ENCODE measurements at regions not wholly inside any gene's neighbourhood (a gene's known extent, or its start where the extent isn't known, plus 50 kb on each side); places are given as distances from the start of the nearest gene placed in this dataset.

- no peak for TF ChIP-seq CTCF (IDR thresholded peaks at IDR 0.05)
- H3K4me3 ChIP-seq, result no peak overlapping the region
- WGBS, 3 donors, result 73 to 83% (median 74%) methylated on average over 4 of the region's 4 CpGs
- no peaks in the 10 kb centered on the region for H3K27me3 ChIP-seq (ENCODE audit: insufficient read depth in 3 of 3, low read length in 2 of 3)
- H3K4me1 ChIP-seq, result no peaks in the 10 kb centered on the region
- no peaks in the 10 kb centered on the region for H3K36me3 ChIP-seq (ENCODE audit: insufficient read depth in 1 of 2, low read depth in 1 of 2)
- intact Hi-C loops (cut with DNase I), result no loop called here
- H3K27ac ChIP-seq, result no peak overlapping the region
- H3K9me3 ChIP-seq, result no peaks in the 10 kb centered on the region
- no peak for DNase-seq
- no peak for ATAC-seq
Observed at GRCh38 chr1:191398551-191398950, 759.7 kb upstream of the RGS18 start.

- no peaks in the 10 kb centered on the region for H3K36me3 ChIP-seq (ENCODE audit: insufficient read depth in 1 of 2, low read depth in 1 of 2)
- H3K4me1 ChIP-seq, result no peaks in the 10 kb centered on the region
- H3K9me3 ChIP-seq, result no peaks in the 10 kb centered on the region
- 33 to 44% (median 34%) methylated on average over 3 of the region's 3 CpGs for WGBS, 3 donors
- no peak overlapping the region for H3K27ac ChIP-seq
- DNase-seq (no peak), ATAC-seq (no peak)
- intact Hi-C loops (cut with DNase I), result no loop called here
- no peak for TF ChIP-seq CTCF (IDR thresholded peaks at IDR 0.05)
- H3K4me3 ChIP-seq, result no peak overlapping the region
- H3K27me3 ChIP-seq (ENCODE audit: insufficient read depth in 3 of 3, low read length in 2 of 3), result no peaks in the 10 kb centered on the region
Observed at GRCh38 chr1:191405417-191405816, 752.8 kb upstream of the RGS18 start.

GRCh38 chr1:191414981-191415640, 743.2 kb upstream of the RGS18 start:
- DNase-seq, result no peak
- ATAC-seq, result no peak
- intact Hi-C loops (cut with DNase I), result no loop called here
- Histone ChIP-seq H3K27ac (no peak overlapping the region), H3K36me3 (ENCODE audit: insufficient read depth in 1 of 2, low read depth in 1 of 2) (no peaks in the 10 kb centered on the region), H3K27me3 (ENCODE audit: insufficient read depth in 3 of 3, low read length in 2 of 3) (no peaks in the 10 kb centered on the region), H3K4me3 (no peak overlapping the region), H3K9me3 (no peaks in the 10 kb centered on the region), H3K4me1 (no peaks in the 10 kb centered on the region)
- 51 to 55% (median 51%) methylated on average over 2 of the region's 2 CpGs for WGBS, 3 donors
- no peak for TF ChIP-seq CTCF (IDR thresholded peaks at IDR 0.05)

- H3K4me3 ChIP-seq, result no peak overlapping the region
- no peaks in the 10 kb centered on the region for H3K4me1 ChIP-seq
- no peaks in the 10 kb centered on the region for H3K9me3 ChIP-seq
- no peaks in the 10 kb centered on the region for H3K36me3 ChIP-seq (ENCODE audit: insufficient read depth in 1 of 2, low read depth in 1 of 2)
- no peaks in the 10 kb centered on the region for H3K27me3 ChIP-seq (ENCODE audit: insufficient read depth in 3 of 3, low read length in 2 of 3)
- DNase-seq, result no peak
- no peak for TF ChIP-seq CTCF (IDR thresholded peaks at IDR 0.05)
- intact Hi-C loops (cut with DNase I), result no loop called here
- WGBS, 3 donors, result 65 to 69% (median 69%) methylated on average over 1 of the region's 1 CpG
- no peak for ATAC-seq
- H3K27ac ChIP-seq, result no peak overlapping the region
Observed at GRCh38 chr1:191419842-191420241, 738.4 kb upstream of the RGS18 start.

- Histone ChIP-seq H3K4me1 (no peaks in the 10 kb centered on the region), H3K9me3 (no peaks in the 10 kb centered on the region), H3K27ac (no peak overlapping the region), H3K27me3 (ENCODE audit: insufficient read depth in 3 of 3, low read length in 2 of 3) (no peaks in the 10 kb centered on the region), H3K36me3 (ENCODE audit: insufficient read depth in 1 of 2, low read depth in 1 of 2) (no peaks in the 10 kb centered on the region), H3K4me3 (no peak overlapping the region)
- TF ChIP-seq CTCF (IDR thresholded peaks at IDR 0.05), result no peak
- intact Hi-C loops (cut with DNase I), result no loop called here
- ATAC-seq (no peak), DNase-seq (no peak)
- WGBS, 3 donors, result 65 to 69% (median 67%) methylated on average over 3 of the region's 3 CpGs
Observed at GRCh38 chr1:191427593-191427992, 730.7 kb upstream of the RGS18 start.

All from psoas muscle (tissue), 7 donors.